H1 (cell line): ENCODE measurements at regions not wholly inside any gene's neighbourhood (a gene's known extent, or its start where the extent isn't known, plus 50 kb on each side); places are given as distances from the start of the nearest gene placed in this dataset.

Source experiments
- CTCF ChIA-PET: fragments of 300-600 bp; sonication (Branson Sonifier 250); formaldehyde crosslinking; loops from one replicate; lab custom pipeline; 2021; ENCODE audit not compliant: partially characterized antibody; lab: Charles Lee
- POLR2A ChIA-PET: fragments of 300-600 bp; sonication (Branson Sonifier 250); formaldehyde crosslinking; loops from one replicate; lab custom pipeline; 2021; ENCODE audit warnings: inconsistent platforms; ENCODE audit not compliant: partially characterized antibody; lab: Charles Lee
- DNase-seq, 2 experiments: peaks; one replicate each; pipeline versions ENCODE4 v3.0.0 to v3.0.0-alpha.2; 2010 to 2022; ENCODE audit warnings: low spot score in 2 of 2, low read depth in 1 of 2, mixed read lengths in 1 of 2
- FAIRE-seq: peaks from 2 replicates; lab custom pipeline; 2011; peaks lifted over from hg19 to GRCh38; lab: Jason Lieb, UNC
- H2AFZ ChIP-seq: 2 replicates; pipeline ENCODE4 v1.8.1; 2012; ENCODE audit warnings: low read length, inconsistent platforms
- H2AK5ac ChIP-seq: 2 replicates; pipeline ENCODE4 v1.6.1; 2013; ENCODE audit warnings: low read depth, low read length
- H2BK120ac ChIP-seq: replicated peaks from 2 replicates; pipeline ENCODE3; 2013; ENCODE audit warnings: low read depth, low read length, inconsistent platforms
- H2BK12ac ChIP-seq: 2 replicates; pipeline ENCODE4 v1.6.1; 2013; ENCODE audit warnings: low read depth, low read length
- H2BK15ac ChIP-seq: 2 replicates; pipeline ENCODE4 v1.6.1; 2013; ENCODE audit warnings: low read length
- H2BK20ac ChIP-seq: 2 replicates; pipeline ENCODE4 v1.6.1; 2013; ENCODE audit warnings: low read length
- H2BK5ac ChIP-seq: 2 replicates; pipeline ENCODE4 v1.6.1; 2013; ENCODE audit warnings: low read depth, low read length
- H3K14ac ChIP-seq: 2 replicates; pipeline ENCODE4 v1.6.1; 2013; ENCODE audit warnings: inconsistent platforms; ENCODE audit not compliant: insufficient read length
- H3K18ac ChIP-seq: 2 replicates; pipeline ENCODE4 v1.6.1; 2013; ENCODE audit warnings: low read length; ENCODE audit errors: extremely low read depth
- H3K23ac ChIP-seq: 2 replicates; pipeline ENCODE4 v1.6.1; 2013; ENCODE audit warnings: inconsistent platforms; ENCODE audit not compliant: insufficient read length
- H3K23me2 ChIP-seq: 2 replicates; pipeline ENCODE4 v1.6.1; 2013; ENCODE audit warnings: low read depth, low read length
- H3K27ac ChIP-seq: 2 replicates; pipeline ENCODE4 v1.6.1; 2011; ENCODE audit warnings: low read depth, low read length, inconsistent platforms
- H3K27me3 ChIP-seq, 4 experiments: replicated peaks in 1 of 4; 1 replicate in 1 of 4; 2 replicates in 3 of 4; pipeline versions ENCODE4 v1.6.1 to v1.8.1; 2011 to 2013; ENCODE audit warnings: low read length in 3 of 4, mild to moderate bottlenecking in 3 of 4, inconsistent platforms in 2 of 4, mixed read lengths in 2 of 4, moderate library complexity in 1 of 4; ENCODE audit not compliant: control insufficient read depth in 3 of 4, insufficient read depth in 3 of 4; ENCODE audit errors: extremely low read depth in 1 of 4
- H3K36me3 ChIP-seq, 4 experiments: 2 replicates each; pipeline versions ENCODE4 v1.6.1 to v1.8.1; 2011 to 2013; ENCODE audit warnings: mild to moderate bottlenecking in 4 of 4, low read length in 3 of 4, moderate library complexity in 2 of 4, control low read depth in 1 of 4, inconsistent platforms in 1 of 4; ENCODE audit not compliant: insufficient read depth in 4 of 4, control insufficient read depth in 2 of 4
- H3K4ac ChIP-seq: replicated peaks from 2 replicates; pipeline ENCODE3; 2013; ENCODE audit warnings: low read length, low read depth, mixed read lengths, inconsistent platforms; ENCODE audit not compliant: insufficient read length
- H3K4me1 ChIP-seq, 4 experiments: replicated peaks in 1 of 4; 1 replicate in 1 of 4; 2 replicates in 3 of 4; pipeline versions ENCODE4 v1.6.1 to v1.8.1; 2011 to 2013; ENCODE audit warnings: low read length in 3 of 4, inconsistent platforms in 2 of 4, mixed read lengths in 1 of 4; ENCODE audit not compliant: insufficient read depth in 4 of 4, control insufficient read depth in 3 of 4
- H3K4me2 ChIP-seq, 2 experiments: 2 replicates each; pipeline versions ENCODE4 v1.6.1 to v1.8.1; 2011 to 2013; ENCODE audit warnings: low read depth in 2 of 2, low read length in 2 of 2, control low read depth in 1 of 2, inconsistent platforms in 1 of 2, mild to moderate bottlenecking in 1 of 2; ENCODE audit not compliant: insufficient read depth in 1 of 2
- H3K4me3 ChIP-seq, 4 experiments: fragments of 200-600, 300-600 bp in 1 of 4; sonication (generic), shearing (Covaris generic), sonication (Bioruptor Twin) in 1 of 4; 2 replicates each; pipeline versions ENCODE4 v1.5.1 to v1.8.1; 2011 to 2016; ENCODE audit warnings: low read length in 4 of 4, low read depth in 3 of 4, control low read depth in 2 of 4, inconsistent platforms in 2 of 4, mild to moderate bottlenecking in 2 of 4, mixed read lengths in 1 of 4, moderate library complexity in 1 of 4; ENCODE audit not compliant: insufficient read depth in 2 of 4; ENCODE audit errors: extremely low read depth in 1 of 4
- H3K56ac ChIP-seq: replicated peaks from 2 replicates; pipeline ENCODE3; 2013; ENCODE audit warnings: low read depth, mild to moderate bottlenecking, mixed read lengths, low read length, inconsistent platforms; ENCODE audit not compliant: insufficient read length
- H3K79me1 ChIP-seq: 2 replicates; pipeline ENCODE4 v1.6.1; 2013; ENCODE audit warnings: low read depth, low read length, control low read depth
- H3K79me2 ChIP-seq, 2 experiments: 2 replicates each; pipeline versions ENCODE4 v1.6.1 to v1.8.1; 2012 to 2013; ENCODE audit warnings: low read length in 2 of 2, mild to moderate bottlenecking in 2 of 2, inconsistent platforms in 1 of 2; ENCODE audit not compliant: insufficient read depth in 2 of 2, control insufficient read depth in 1 of 2
- H3K9ac ChIP-seq, 4 experiments: replicated peaks in 1 of 4; 1 replicate in 1 of 4; 2 replicates in 3 of 4; pipeline versions ENCODE4 v1.6.1 to v1.8.1; 2011 to 2013; ENCODE audit warnings: low read depth in 3 of 4, low read length in 3 of 4, control low read depth in 2 of 4, mild to moderate bottlenecking in 2 of 4, moderate library complexity in 2 of 4, inconsistent platforms in 1 of 4; ENCODE audit errors: extremely low read depth in 1 of 4
- H3K9me3 ChIP-seq, 2 experiments: 2 replicates each; pipeline versions ENCODE4 v1.6.1 to v1.8.1; 2012 to 2013; ENCODE audit warnings: mild to moderate bottlenecking in 2 of 2, moderate library complexity in 2 of 2, control low read depth in 1 of 2, inconsistent platforms in 1 of 2, low read depth in 1 of 2, low read length in 1 of 2, mixed read lengths in 1 of 2; ENCODE audit not compliant: insufficient read depth in 2 of 2
- H4K20me1 ChIP-seq, 2 experiments: replicated peaks in 1 of 2; 2 replicates each; pipeline versions ENCODE3 to v1.8.1; 2011 to 2013; ENCODE audit warnings: inconsistent platforms in 2 of 2, low read length in 2 of 2, mild to moderate bottlenecking in 1 of 2; ENCODE audit not compliant: insufficient read depth in 2 of 2, control insufficient read depth in 1 of 2
- H4K5ac ChIP-seq: 2 replicates; pipeline ENCODE4 v1.6.1; 2013; ENCODE audit warnings: low read length, low read depth, mixed read lengths, inconsistent platforms; ENCODE audit not compliant: insufficient read length
- H4K8ac ChIP-seq: 2 replicates; pipeline ENCODE4 v1.8.0; 2013; ENCODE audit warnings: mild to moderate bottlenecking, moderate library complexity, low read length, inconsistent platforms; ENCODE audit not compliant: insufficient read depth; ENCODE audit errors: extremely low read depth
- H4K91ac ChIP-seq: replicated peaks from 2 replicates; pipeline ENCODE3; 2013; ENCODE audit warnings: low read length, mixed read lengths, inconsistent platforms; ENCODE audit not compliant: insufficient read length
- BACH1 ChIP-seq: IDR thresholded peaks from 2 replicates; pipeline ENCODE4 v1.6.1; 2012; ENCODE audit warnings: low read length, improper control_type of control experiment
- CREB1 ChIP-seq: IDR thresholded peaks from 2 replicates; pipeline ENCODE4 v1.6.1; 2012; ENCODE audit warnings: inconsistent platforms
- EGR1 ChIP-seq: IDR thresholded peaks from 2 replicates; pipeline ENCODE4 v1.6.1; 2011; ENCODE audit warnings: low read depth, low read length, borderline replicate concordance
- MAFK ChIP-seq: IDR thresholded peaks from 2 replicates; pipeline ENCODE4 v1.6.1; 2012; ENCODE audit warnings: low read depth, mild to moderate bottlenecking, improper control_type of control experiment, low read length
- NANOG ChIP-seq: IDR thresholded peaks from 2 replicates; pipeline ENCODE4 v1.6.1; 2011; ENCODE audit warnings: low read length, low read depth, mild to moderate bottlenecking, inconsistent platforms; ENCODE audit not compliant: insufficient read depth, poor library complexity, severe bottlenecking
- PHF8 ChIP-seq: fragments of 200-600 bp; sonication (generic); conservative IDR thresholded peaks from 2 replicates; pipeline ENCODE4 v1.7.1; 2012; ENCODE audit warnings: low read depth, mild to moderate bottlenecking, inconsistent platforms, low read length, moderate library complexity
- POLR2AphosphoS5 ChIP-seq: IDR thresholded peaks from 2 replicates; pipeline ENCODE4 v1.6.1; 2011; ENCODE audit warnings: low read depth, low read length
- POU5F1 ChIP-seq: IDR thresholded peaks from 2 replicates; pipeline ENCODE4 v1.6.1; 2011; ENCODE audit warnings: low read depth, mild to moderate bottlenecking, low read length, moderate library complexity
- SP1 ChIP-seq: IDR thresholded peaks from 2 replicates; pipeline ENCODE4 v1.6.1; 2011; ENCODE audit warnings: low read depth, low read length
- SUZ12 ChIP-seq: fragments of 200-600 bp; sonication (generic); IDR thresholded peaks from 2 replicates; pipeline ENCODE4 v1.6.1; 2012; ENCODE audit warnings: mild to moderate bottlenecking, inconsistent platforms, low read length, moderate library complexity, mixed read lengths
- TCF12 ChIP-seq: IDR thresholded peaks from 2 replicates; pipeline ENCODE4 v1.6.1; 2011; ENCODE audit warnings: low read depth, mild to moderate bottlenecking, low read length
- USF2 ChIP-seq: IDR thresholded peaks from 2 replicates; pipeline ENCODE4 v1.6.1; 2011; ENCODE audit warnings: low read length, improper control_type of control experiment
- WGBS, 2 experiments: shearing (Covaris generic) in 1 of 2; methylation state at CpG; one replicate each; pipeline versions ENCODE4 v1.1.6 to v1.1.7; 2013 to 2015; ENCODE audit warnings: low lambda C conversion rate in 2 of 2, mixed read lengths in 2 of 2, inconsistent platforms in 1 of 2, low coverage in 1 of 2, missing lambda C conversion rate in 1 of 2; ENCODE audit not compliant: insufficient replicate concordance in 2 of 2, insufficient coverage in 1 of 2, insufficient read length in 1 of 2; ENCODE audit errors: extremely low coverage in 1 of 2, missing lambda C conversion rate in 1 of 2; 5-methylcytosine and 5-hydroxymethylcytosine counted together

GRCh38 chr16:17532338-17532995 is 61.7 kb upstream of the XYLT1 start:
- Histone ChIP-seq H3K4me1 (no peaks in the 10 kb centered on the region), H4K5ac (no peak overlapping the region), H3K4ac (no peak overlapping the region), H3K23me2 (no peaks in the 10 kb centered on the region), H3K79me1 (no peaks in the 10 kb centered on the region), H3K9me3 (peaks cover 4 to 8% of the 10 kb centered on the region in 2 experiments; a peak in 2 of 4 replicates), H2BK15ac (no peak overlapping the region), H2AFZ (no peak overlapping the region), H3K56ac (no peak overlapping the region), H3K14ac (no peak overlapping the region), H3K79me2 (no peaks in the 10 kb centered on the region), H4K91ac (no peak overlapping the region), H3K27me3 (no peaks in the 10 kb centered on the region; a peak in 1 of 7 replicates), H3K23ac (no peak overlapping the region), H3K4me3 (no peak overlapping the region), H3K36me3 (no peaks in the 10 kb centered on the region), H3K9ac (no peak overlapping the region), H4K20me1 (no peaks in the 10 kb centered on the region), H2BK20ac (no peak overlapping the region), H2AK5ac (no peak overlapping the region), H4K8ac (no peak overlapping the region), H2BK120ac (no peak overlapping the region), H3K4me2 (no peak overlapping the region), H3K27ac (no peak overlapping the region), H2BK12ac (no peak overlapping the region), H3K18ac (no peak overlapping the region), H2BK5ac (no peak overlapping the region)
- 94% methylated on average over 8 of the region's 8 CpGs; no CpG with 5 or more reads in 1 of the 2 experiments for WGBS, 2 experiments
- CTCF ChIA-PET = interaction anchor here (1.4 to 1.5 kb wide), 2 partner anchors 10 to 24 kb away, joined by 5 to 6 read pairs; no protein-coding TSS in a partner anchor
- POLR2A ChIA-PET = no interaction called here
- TF ChIP-seq BACH1 = no peak
- TF ChIP-seq USF2 = no peak
- no peak for TF ChIP-seq SP1
- TF ChIP-seq PHF8 = no peak
- no peak for TF ChIP-seq TCF12
- no peak for TF ChIP-seq POU5F1
- no peak for TF ChIP-seq POLR2AphosphoS5
- no peak for TF ChIP-seq MAFK
- no peak for TF ChIP-seq EGR1
- TF ChIP-seq SUZ12 = no peak
- TF ChIP-seq NANOG = no peak
- TF ChIP-seq CREB1 = no peak
- no peak for DNase-seq
- FAIRE-seq = no peak
